Suppressor macrophage (primary cell): ENCODE measurements at regions not wholly inside any gene's neighbourhood (a gene's known extent, or its start where the extent isn't known, plus 50 kb on each side); places are given as distances from the start of the nearest gene placed in this dataset.

Experiments
- DNase-seq, 4 experiments: peaks; one replicate each; pipeline ENCODE4 v3.0.0-alpha.2; 2020 to 2022

DNA sequence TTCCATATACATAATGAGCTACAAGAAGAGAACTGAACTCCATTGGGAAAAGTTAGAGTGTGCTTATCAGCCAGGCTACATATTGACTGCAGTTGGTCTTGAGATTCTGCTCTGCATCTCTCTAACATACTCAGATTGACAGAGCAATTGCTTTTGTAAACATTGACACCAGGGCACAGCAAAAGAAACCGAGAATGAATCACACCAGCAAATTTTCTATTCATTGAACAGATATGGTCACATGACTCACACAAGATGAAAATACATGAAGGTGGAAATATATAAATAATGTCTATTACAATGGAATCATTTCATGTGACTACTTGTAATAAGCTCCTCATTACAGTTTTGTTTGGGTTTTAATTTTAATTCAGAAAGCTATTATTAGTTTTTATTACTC is 691.9 kb upstream of the TMEFF2 start:
- DNase-seq: no peak

DNA sequence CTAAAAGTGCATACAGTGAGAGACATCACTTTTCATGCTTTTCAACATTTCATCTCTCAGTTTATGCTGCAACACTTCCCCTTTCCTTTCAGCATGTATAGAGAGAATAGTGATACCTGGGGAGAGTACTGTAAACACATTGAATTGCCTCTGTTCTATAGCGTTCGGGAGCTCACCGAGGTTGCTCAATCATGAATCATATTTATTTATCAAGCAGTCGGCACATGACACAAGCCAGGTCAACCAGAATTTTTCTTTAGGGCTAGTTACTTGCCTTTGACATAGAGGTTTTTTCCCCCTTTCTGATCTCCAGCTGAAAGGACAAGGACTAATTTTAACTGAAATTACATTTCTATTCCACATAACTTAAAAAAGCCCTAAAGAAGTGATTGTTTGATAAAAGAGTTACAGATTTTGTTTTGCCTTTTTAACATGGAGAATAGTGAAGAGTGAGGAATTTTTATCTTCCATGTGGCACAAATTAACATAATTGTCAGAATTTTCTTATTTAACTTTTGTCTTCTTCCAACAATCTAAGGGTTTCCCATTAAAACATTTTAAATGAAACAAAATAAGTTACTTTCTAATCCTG is 690.9 kb upstream of the TMEFF2 start:
- DNase-seq: no peak

DNA sequence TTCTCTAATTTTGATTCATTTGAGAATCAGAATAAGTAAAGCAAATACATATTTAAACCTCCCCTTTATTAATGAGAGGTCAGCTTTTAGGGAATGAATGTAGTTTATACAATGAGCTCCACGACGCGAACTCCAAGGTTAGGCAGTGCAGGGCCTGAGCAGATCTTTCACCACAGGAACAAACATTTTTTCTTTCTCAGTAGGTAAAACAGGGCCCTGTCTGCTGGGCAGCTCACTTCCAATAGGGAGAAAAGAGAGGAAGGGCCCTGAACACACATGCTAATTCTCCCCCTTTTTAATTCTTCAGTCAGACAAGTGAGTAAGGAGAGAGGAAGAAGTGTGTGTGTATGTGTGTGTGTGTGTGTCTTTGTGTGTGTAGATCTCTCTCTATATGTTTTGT is 682.4 kb upstream of the TMEFF2 start:
- no peak for DNase-seq

DNA sequence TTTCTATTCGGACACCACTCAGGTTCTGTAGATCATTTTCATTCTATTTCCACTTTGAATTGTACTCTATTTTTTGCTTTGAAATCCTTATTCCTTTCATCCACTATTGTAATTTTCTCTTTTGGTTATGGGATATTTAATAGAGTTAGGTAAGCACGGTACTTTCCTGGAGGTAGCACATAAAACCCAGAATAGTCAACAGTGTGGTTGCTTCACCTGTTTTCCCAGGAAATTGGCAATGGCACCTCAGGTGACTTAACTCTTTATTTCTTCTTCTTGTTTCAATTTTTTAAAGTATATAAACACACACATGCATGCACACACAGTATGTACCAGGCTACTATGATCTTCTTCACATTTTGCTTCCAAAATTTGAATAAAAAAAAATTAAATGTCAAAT is 682.0 kb upstream of the TMEFF2 start:
- no peak for DNase-seq

DNA sequence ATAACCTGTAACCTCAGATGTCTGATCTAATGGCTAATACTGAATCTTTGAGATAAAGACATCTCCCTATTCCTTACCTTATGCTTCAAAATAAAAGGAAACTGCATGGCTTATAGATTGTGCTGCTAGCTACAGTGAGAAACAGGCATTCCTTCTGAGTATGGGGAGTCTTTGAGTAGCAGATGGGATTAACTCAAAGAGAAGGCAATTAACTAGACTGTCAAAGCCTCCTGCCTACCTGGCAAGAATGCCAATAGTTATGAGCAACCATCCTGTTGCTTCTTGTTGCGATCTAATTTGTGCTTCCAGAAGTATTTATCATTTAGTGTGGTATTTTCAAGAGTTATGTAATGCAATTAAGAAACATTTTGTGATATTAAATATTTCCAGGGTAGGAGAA is 660.0 kb upstream of the TMEFF2 start:
- DNase-seq: no peak

DNA sequence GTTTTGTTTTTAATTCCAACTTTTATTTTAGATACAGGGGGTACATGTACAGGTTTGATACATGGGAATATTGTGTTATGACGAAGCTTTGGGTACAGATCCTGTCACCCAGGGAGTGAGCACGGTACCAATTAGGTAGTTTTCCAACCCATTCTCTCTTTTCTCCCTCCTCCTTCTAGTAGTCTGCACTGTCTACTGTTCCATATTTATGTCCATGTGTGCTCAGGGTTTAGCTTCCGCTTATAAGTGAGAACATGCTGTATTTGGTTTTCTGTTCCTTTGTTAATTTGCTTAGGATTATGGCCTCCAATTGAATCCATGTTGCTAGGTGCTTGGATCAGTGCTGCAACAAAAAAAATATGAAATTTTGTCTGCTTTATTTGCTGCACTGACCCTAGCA is 659.3 kb upstream of the TMEFF2 start:
- DNase-seq: no peak

DNA sequence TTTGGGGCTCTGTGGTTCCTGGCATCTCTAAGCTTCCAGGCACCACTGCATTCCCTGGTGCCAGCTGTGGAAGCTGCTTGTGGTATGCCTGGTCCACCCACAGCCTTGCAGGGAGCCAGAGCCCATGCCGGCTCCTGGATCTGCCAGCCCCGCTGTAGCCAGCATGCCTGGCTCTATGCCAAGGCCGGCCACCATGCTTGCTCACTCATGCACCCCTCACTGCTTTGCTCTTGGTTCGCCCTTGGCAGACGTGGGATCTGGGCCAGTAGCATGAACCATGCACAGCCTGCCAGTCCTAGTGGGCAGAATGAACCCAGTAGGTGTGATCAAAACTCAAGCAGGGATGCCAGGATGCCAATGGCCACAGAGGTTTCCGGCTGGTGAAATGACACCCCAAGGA is 634.2 kb upstream of the TMEFF2 start:
- no peak for DNase-seq

DNA sequence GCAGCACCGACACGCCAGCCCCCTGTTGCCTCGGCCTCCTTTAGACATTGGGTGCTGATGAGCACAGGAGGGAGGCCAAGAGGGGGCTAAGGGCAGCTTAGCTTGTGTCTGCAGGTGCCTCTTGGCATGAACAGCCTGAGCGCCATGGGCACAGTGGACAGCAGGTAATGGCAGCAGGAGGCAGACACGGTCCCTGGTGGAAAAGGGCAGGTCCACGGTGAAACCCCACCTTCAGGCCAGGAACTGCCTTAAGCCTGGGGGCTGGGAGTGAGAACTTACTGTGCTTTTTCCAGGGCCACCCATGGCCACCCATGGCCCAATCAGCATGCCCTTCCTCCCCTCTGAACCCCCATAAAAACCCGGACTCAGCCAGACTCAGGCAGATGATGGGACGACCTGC is 633.4 kb upstream of the TMEFF2 start:
- DNase-seq: no peak

DNA sequence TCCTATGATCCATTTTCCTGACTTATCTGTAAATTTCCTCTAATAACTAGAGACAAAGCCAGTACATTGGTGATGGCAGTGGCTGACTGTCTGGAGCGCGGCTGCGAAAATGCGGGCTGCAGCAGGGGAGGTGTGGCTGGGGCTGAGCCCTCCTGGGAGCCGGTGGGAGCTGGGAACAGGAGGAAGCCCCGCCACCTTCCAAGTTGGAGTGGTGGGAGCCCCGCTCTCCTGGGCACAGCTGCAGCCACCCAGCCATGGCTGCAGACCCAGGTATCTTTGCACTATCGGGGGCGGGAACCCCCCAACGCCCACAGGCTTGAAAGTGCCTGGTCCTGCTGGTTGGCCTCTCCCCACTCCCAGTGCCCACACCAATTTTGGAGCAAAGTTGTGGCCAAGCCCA is 633.0 kb upstream of the TMEFF2 start:
- no peak for DNase-seq

DNA sequence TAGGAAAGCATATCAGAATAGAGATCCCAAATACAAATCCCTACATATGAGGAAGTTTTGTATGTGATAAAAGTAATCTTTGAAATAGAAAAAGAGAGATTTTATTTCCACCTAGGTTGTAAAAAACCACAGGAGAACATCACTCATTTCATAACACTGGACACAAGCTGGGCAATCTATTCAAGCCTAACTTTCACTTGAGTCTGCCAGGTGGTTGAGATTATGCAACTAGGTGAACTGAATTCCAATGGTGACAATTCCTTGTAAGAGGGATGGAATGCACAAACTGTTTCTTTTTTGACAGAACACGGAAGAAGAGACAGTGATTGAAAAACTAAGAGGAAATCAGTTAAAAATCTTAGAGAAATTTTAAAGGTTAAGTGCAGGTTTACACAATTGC is 619.6 kb upstream of the TMEFF2 start:
- no peak for DNase-seq

DNA sequence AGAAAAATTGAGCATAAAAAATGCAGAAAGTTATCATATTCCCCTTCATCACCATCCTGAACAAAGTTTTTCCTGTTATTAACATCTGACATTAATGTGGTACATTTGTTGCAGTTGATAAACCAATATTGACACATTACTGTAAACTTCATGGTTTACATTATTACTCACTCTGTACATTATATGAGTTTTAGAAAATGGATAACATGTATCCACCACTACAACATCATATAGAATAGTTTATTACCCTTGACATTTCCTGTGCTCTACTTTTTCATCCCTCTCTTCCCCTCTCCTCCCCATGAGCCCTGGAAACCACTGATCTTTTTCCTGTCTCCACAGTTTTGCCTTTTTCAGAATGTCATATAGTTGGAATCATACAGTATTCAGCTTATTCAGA is 618.6 kb upstream of the TMEFF2 start:
- DNase-seq: no peak

DNA sequence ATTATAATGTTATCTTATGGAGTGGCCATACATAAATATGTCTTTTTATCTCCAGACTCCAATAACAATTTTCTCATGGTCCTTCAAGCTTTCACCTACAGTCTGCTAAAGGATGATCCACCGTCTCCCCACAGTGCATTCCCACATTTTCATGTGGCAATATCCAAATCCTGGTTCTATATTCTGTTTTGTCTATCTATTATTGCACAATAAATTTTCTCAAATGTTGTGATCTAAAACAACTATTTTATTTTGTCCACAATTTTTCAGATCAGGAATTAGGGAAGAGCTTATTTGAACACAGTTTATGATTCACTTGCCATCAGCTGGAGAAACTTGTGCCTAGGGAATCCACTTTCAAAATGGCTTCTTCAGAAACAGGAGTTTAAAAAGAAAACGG is 614.4 kb upstream of the TMEFF2 start:
- no peak for DNase-seq

DNA sequence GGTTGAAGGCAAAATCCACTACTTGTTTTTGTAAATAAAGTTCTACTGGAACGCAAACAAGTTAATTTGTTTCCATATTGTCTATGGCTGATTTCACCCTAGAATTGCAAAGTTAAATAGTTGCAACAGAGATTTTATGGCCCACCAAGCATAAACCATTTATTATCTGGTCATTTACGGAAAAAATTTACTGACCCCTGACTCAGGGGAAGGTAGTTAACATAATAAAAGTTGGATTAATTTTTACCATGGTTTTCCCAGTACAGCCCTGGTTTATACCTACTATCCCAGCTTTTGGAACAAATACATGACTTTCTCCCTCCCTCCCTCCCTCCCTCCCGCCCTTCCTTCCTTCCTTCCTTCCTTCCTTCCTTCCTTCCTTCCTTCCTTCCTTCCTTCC is 588.9 kb upstream of the TMEFF2 start:
- no peak for DNase-seq

DNA sequence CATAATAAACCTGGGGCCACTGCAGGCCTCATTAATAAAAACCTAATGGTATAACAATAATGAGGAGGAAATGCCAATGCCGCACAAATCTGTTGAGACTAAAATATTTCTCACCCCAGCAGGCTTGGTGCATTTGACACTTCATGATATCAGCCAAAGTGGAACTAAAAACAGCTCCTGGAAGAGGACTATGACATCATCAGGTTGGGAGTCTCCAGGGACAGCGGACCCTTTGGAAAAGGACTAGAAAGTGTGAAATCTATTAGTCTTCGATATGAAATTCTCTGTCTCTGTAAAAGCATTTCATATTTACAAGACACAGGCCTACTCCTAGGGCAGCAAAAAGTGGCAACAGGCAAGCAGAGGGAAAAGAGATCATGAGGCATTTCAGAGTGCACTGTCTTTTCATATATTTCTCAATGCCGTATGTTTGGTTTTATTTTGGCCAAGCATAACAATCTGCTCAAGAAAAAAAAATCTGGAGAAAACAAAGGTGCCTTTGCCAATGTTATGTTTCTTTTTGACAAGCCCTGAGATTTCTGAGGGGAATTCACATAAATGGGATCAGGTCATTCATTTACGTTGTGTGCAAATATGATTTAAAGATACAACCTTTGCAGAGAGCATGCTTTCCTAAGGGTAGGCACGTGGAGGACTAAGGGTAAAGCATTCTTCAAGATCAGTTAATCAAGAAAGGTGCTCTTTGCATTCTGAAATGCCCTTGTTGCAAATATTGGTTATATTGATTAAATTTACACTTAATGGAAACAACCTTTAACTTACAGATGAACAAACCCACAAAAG is 580.9 kb upstream of the TMEFF2 start:
- DNase-seq: no peak

DNA sequence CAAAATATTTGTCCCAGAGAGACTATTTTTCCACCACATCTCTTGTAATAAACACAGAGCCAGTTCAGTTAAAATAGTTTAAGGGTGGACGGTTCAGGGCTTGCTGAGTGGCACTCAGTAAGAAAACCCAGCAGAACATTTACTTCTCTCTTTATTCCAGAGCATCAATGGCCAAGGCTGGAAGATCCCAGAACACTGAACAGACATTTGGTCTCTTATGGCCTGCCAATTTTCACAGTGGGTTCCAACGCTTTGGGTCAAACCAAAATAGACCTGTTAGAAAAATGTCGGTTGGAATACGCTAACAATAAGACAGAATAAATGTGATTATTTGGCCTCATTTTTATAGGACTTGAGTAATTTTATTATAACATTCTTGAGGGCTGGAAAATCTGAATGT is 580.3 kb upstream of the TMEFF2 start:
- no peak for DNase-seq

DNA sequence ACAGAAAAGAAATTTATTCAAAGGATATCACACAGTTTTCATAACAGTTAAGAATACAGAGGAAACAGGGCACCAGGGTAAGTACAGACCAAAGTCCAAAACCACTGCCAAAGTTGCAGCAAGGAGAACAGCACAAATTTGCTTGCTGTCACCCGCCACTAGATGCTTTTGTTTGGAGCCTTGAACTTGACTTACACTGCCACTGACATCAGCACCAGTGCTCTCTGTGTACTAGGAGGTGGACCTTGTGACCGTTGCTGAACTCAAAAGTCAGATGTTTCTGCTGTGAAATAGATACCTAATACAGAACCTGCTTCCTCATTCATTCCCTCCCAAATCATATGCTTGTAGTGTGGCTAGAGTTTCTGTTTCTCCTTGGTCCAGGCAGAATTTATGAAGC is 578.3 kb upstream of the TMEFF2 start:
- DNase-seq: no peak

DNA sequence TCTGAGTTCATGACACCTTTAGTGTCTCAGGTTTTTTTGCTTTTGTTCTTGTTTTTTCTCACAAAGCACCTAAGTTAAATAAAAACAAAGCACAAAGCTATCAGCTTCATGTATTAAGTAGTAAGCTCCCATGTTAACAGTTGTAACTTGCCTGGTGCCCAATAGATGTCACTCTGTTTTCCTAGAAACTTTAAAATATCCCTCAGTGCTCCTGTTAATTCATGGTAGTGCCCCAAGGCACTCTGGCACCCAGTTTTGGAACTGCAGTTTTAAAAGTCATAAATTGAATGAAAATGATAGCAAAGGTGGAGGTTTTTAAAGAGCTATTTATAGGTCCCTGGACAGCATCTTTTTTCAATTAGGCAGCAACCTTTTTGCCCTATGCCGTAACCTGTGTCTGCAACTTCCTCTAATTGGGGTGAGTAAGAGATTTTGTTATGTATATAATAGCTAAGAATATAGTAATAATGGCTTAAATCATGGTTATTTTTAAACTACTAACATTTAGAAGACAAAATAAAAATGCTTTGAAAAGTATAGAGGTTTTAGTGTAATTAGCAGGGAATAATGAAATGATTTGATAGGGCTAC is 555.0 kb upstream of the TMEFF2 start:
- DNase-seq: no peak

DNA sequence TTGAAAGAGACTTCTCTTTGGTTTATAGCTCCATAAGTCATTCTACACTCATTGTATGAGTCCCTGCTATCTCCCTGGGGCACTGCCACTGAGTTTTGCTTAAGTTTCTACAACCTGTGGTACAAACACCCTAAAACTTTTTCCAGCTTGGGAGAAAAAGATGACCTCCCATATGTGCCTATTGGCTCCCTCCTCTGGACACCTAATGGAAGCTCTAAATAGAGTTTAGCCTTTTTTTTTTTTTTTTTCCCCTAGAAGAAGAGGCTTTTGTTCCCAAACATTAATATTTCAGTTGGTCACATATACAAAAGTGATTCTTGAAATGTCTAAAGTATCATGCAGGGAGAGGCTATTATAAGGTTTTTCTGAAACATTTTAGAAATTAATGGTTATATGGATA is 547.2 kb upstream of the TMEFF2 start:
- DNase-seq: no peak

DNA sequence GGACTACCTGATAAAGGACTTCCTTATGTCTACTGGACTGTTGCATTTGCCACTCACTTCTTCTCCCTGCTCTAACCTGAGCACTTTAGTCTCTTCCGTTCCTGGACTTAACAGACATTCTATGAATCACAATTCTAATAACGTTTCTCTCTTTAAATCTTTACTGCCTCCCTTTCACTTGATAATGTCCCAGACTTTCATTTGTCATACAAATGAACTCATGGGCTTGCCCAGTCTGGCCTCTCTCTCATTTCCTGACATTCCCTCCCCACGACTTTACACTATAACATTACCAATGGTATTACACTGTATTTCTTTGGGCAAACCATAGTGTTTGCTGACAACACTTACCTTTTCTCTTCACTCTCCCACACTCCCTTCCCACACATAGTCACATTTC is 540.7 kb upstream of the TMEFF2 start:
- DNase-seq: no peak

DNA sequence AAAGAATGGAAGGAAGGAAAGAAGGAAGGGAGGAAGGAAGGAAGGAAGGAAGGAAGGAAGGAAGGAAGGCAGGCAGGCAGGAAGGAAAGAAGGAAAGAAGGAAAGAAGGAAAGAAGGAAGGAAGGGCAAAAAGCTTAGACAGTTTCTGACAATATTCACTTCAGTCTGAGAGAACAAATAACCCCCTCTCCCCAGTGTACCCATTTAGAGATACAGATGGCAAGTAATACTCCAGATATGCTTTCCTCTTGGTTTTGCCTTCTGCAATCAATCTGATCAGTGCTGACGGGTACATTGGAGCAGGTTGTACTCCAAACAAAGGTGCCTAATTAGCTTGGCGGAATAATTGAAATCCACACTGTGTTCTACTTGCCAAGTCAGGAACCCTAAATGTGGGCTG is 534.6 kb upstream of the TMEFF2 start:
- no peak for DNase-seq

DNA sequence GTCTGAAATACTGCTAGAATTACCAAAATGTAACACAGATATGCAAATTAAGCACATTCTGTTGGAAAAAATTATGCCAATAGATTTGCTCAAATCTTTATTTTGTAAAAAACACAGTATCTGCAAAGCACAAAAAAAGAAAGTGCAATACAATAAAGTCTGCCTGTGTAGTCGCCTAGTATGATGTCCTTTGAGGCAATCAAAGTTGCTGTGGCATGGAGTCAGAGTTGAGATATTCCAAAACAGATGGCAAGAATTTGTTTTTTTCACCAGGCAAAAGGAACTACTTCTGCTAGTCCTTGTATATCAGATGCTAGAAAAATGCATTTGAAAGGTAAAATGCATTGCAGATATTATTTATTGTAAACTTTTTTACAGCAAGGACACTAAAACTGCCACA is 531.3 kb upstream of the TMEFF2 start:
- no peak for DNase-seq

DNA sequence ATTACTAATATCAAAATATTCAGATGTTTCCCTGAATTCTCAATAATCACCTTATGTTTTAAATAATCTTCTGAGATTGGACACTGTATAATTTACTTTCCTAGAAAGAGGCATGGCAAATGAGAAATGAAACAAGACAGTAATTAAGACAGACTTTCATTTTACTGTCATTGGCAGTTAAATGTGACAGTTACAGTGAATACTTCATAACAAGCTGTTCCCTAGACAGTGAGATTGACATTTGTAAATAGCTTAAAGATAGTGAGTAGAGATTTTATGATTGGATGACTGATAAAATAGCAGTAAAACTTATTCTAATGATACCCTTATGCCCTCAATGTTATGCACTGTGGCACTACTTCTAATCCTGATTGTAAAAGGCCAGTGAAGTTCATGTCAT is 524.9 kb upstream of the TMEFF2 start:
- DNase-seq: no peak

DNA sequence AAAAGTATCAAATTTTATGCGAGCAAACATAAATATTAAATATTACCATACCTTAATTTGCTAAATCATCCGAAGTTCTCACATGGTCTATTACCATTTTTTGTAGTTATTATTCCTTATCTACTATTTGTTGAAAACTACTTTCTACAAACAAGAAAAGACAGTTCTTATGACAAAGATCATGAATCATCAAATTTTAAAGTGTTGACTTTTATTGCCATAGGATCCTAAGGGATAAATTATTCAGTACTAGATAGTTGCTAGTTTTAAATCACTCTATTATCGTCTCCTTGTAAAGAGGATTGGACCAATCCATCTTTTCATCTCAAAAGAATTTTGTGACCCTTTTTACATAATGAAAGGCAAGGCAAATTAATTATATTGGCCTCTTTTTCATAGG is 523.6 kb upstream of the TMEFF2 start:
- DNase-seq: no peak

DNA sequence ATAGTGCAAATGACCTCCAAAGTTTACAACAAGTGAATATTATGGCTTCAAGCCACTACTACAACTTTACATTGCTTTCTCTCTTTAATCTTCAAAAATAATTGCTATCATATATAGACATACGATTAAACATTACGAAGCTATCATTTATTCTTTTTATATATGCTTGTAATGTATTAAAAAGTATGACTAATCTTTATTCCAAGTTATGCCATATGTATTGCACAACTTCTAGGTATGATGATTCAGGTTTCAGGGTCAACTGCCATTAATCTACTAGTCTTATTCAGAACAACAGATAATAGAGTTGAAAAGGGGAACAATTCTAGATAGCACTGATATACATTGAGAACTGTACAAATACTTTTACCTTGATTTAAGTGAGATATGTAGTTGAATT is 506.2 kb upstream of the TMEFF2 start:
- DNase-seq: no peak

DNA sequence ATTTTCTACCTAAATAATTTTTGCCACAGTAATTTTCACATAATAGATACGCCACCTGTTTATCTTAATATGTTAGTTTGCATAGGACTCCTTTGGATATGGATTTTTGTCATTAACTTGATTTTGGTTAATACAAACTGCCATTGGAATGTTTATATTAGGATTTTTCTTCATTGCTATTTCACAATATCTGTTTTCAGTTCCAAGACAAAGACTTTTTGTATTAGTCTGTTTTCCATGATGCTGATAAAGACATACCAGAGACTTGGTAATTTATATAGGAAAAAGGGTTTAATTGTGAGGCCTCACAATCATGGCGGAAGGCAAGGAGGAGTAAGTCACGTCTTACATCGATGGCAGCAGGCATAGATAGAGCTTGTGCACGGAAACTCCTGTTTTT is 503.1 kb upstream of the TMEFF2 start:
- no peak for DNase-seq
